Karpas-422 (cell line): ENCODE measurements at regions not wholly inside any gene's neighbourhood (a gene's known extent, or its start where the extent isn't known, plus 50 kb on each side); places are given as distances from the start of the nearest gene placed in this dataset.

Experiments used
- DNase-seq: peaks from one replicate; pipeline ENCODE4 v3.0.0-alpha.2; 2015
- H2AFZ ChIP-seq: fragments of 200-600 bp; sonication (generic); 2 replicates; pipeline ENCODE4 v1.6.1; 2014; ENCODE audit warnings: antibody characterized with exemption, low read length, mixed read lengths
- H3K27ac ChIP-seq: fragments of 200-600 bp; sonication (generic); 2 replicates; pipeline ENCODE4 v1.5.1; 2014; ENCODE audit warnings: mild to moderate bottlenecking, low read length, moderate library complexity
- H3K27me3 ChIP-seq: fragments of 200-600 bp; sonication (generic); 2 replicates; pipeline ENCODE4 v1.6.1; 2014; ENCODE audit warnings: low read length, mixed read lengths
- H3K36me3 ChIP-seq: fragments of 200-600 bp; sonication (generic); 2 replicates; pipeline ENCODE4 v1.6.1; 2014; ENCODE audit warnings: low read length, mixed read lengths; ENCODE audit not compliant: insufficient read depth
- H3K4me1 ChIP-seq: fragments of 200-600 bp; sonication (generic); 2 replicates; pipeline ENCODE4 v1.6.1; 2014; ENCODE audit warnings: mild to moderate bottlenecking, low read length, mixed read lengths
- H3K4me2 ChIP-seq: fragments of 200-600 bp; sonication (generic); 2 replicates; pipeline ENCODE4 v1.6.1; 2014; ENCODE audit warnings: low read length, low read depth, mild to moderate bottlenecking; ENCODE audit not compliant: poor library complexity, severe bottlenecking
- H3K4me3 ChIP-seq: fragments of 200-600 bp; sonication (generic); 2 replicates; pipeline ENCODE4 v1.5.1; 2014; ENCODE audit warnings: mild to moderate bottlenecking, antibody characterized with exemption, low read length, mixed read lengths
- H3K79me2 ChIP-seq: fragments of 200-600 bp; sonication (generic); 2 replicates; pipeline ENCODE4 v1.6.1; 2014; ENCODE audit warnings: mild to moderate bottlenecking, low read length, mixed read lengths
- H3K9ac ChIP-seq: fragments of 200-600 bp; sonication (generic); 2 replicates; pipeline ENCODE4 v1.6.0; 2014; ENCODE audit warnings: low read length
- H3K9me2 ChIP-seq: fragments of 200-600 bp; sonication (generic), shearing (Covaris generic); replicated peaks from 2 replicates; pipeline ENCODE4 v1.6.0; 2014; ENCODE audit warnings: mild to moderate bottlenecking, low read length, moderate library complexity; ENCODE audit not compliant: insufficient read depth
- H3K9me3 ChIP-seq: fragments of 300-700, 200-600 bp; sonication (generic); 2 replicates; pipeline ENCODE4 v1.6.1; 2014; ENCODE audit warnings: low read length, mixed read lengths
- H4K20me1 ChIP-seq: fragments of 200-600 bp; sonication (generic); 2 replicates; pipeline ENCODE4 v1.6.1; 2014; ENCODE audit warnings: mild to moderate bottlenecking, antibody characterized with exemption, low read length, low read depth; ENCODE audit not compliant: insufficient read depth

GRCh38 chr15:99857836-99858235 is 124.6 kb upstream of the LYSMD4 start:
- Histone ChIP-seq H3K4me2 (no peak overlapping the region), H3K27ac (no peak overlapping the region), H3K9me3 (no peaks in the 10 kb centered on the region)

GRCh38 chr15:99850517-99850916 is 117.3 kb upstream of the LYSMD4 start:
- Histone ChIP-seq H3K36me3 (no peaks in the 10 kb centered on the region), H3K79me2 (no peaks in the 10 kb centered on the region), H2AFZ (no peak overlapping the region), H3K4me3 (no peak overlapping the region), H3K4me2 (no peak overlapping the region), H3K4me1 (no peaks in the 10 kb centered on the region), H3K27me3 (no peaks in the 10 kb centered on the region), H3K27ac (no peak overlapping the region), H3K9ac (no peak overlapping the region), H4K20me1 (no peaks in the 10 kb centered on the region), H3K9me3 (no peaks in the 10 kb centered on the region), H3K9me2 (no peaks in the 10 kb centered on the region)
- no peak for DNase-seq

More at GRCh38 chr15:99857836-99858235, 124.6 kb upstream of the LYSMD4 start:
- DNase-seq, result peak; percentile 29
- Histone ChIP-seq H4K20me1 (no peaks in the 10 kb centered on the region), H3K9ac (no peak overlapping the region), H3K79me2 (no peaks in the 10 kb centered on the region), H3K27me3 (no peaks in the 10 kb centered on the region), H3K4me1 (no peaks in the 10 kb centered on the region), H3K9me2 (no peaks in the 10 kb centered on the region), H2AFZ (no peak overlapping the region), H3K36me3 (no peaks in the 10 kb centered on the region), H3K4me3 (no peak overlapping the region)

GRCh38 chr15:99845009-99845408 is 111.8 kb upstream of the LYSMD4 start:
- Histone ChIP-seq H3K9me3 (no peaks in the 10 kb centered on the region), H3K36me3 (no peaks in the 10 kb centered on the region), H3K79me2 (no peaks in the 10 kb centered on the region), H2AFZ (no peak overlapping the region), H3K27me3 (no peaks in the 10 kb centered on the region), H3K4me1 (no peaks in the 10 kb centered on the region), H4K20me1 (no peaks in the 10 kb centered on the region), H3K27ac (no peak overlapping the region), H3K4me3 (no peak overlapping the region), H3K9ac (no peak overlapping the region), H3K4me2 (no peak overlapping the region), H3K9me2 (no peaks in the 10 kb centered on the region)
- DNase-seq, result no peak

- Histone ChIP-seq H4K20me1 (no peaks in the 10 kb centered on the region), H3K9me2 (no peaks in the 10 kb centered on the region), H3K4me2 (no peak overlapping the region), H3K36me3 (no peaks in the 10 kb centered on the region), H3K79me2 (no peaks in the 10 kb centered on the region), H3K27me3 (no peaks in the 10 kb centered on the region), H3K4me3 (no peak overlapping the region), H3K9me3 (no peaks in the 10 kb centered on the region), H2AFZ (no peak overlapping the region), H3K9ac (no peak overlapping the region), H3K4me1 (no peaks in the 10 kb centered on the region), H3K27ac (no peak overlapping the region)
- peak; percentile 29 for DNase-seq
Observed at GRCh38 chr15:99844150-99844549, 110.9 kb upstream of the LYSMD4 start.

- H3K27ac ChIP-seq, result no peak overlapping the region
- no peaks in the 10 kb centered on the region for H3K79me2 ChIP-seq
- H3K9me2 ChIP-seq, result no peaks in the 10 kb centered on the region
- no peaks in the 10 kb centered on the region for H3K4me1 ChIP-seq
- no peaks in the 10 kb centered on the region for H3K27me3 ChIP-seq
- H4K20me1 ChIP-seq, result no peaks in the 10 kb centered on the region
- peak; percentile 23 for DNase-seq
- H3K36me3 ChIP-seq, result no peaks in the 10 kb centered on the region
- no peak overlapping the region for H3K9ac ChIP-seq
- H2AFZ ChIP-seq, result no peak overlapping the region
- H3K4me3 ChIP-seq, result no peak overlapping the region
- no peak overlapping the region for H3K4me2 ChIP-seq
- H3K9me3 ChIP-seq, result no peaks in the 10 kb centered on the region
Observed at GRCh38 chr15:99842071-99842470, 108.8 kb upstream of the LYSMD4 start.

GRCh38 chr15:99826157-99826780 is 93.0 kb upstream of the LYSMD4 start:
- H3K4me3 ChIP-seq, result no peak overlapping the region
- H3K4me1 ChIP-seq, result no peaks in the 10 kb centered on the region
- no peaks in the 10 kb centered on the region for H3K79me2 ChIP-seq
- H3K27ac ChIP-seq, result no peak overlapping the region
- H3K9me3 ChIP-seq, result no peaks in the 10 kb centered on the region
- H2AFZ ChIP-seq, result no peak overlapping the region
- H3K9me2 ChIP-seq, result no peaks in the 10 kb centered on the region
- no peaks in the 10 kb centered on the region for H4K20me1 ChIP-seq
- no peak overlapping the region for H3K4me2 ChIP-seq
- no peaks in the 10 kb centered on the region for H3K27me3 ChIP-seq
- no peak overlapping the region for H3K9ac ChIP-seq
- DNase-seq, result no peak
- no peaks in the 10 kb centered on the region for H3K36me3 ChIP-seq

GRCh38 chr15:99823346-99823745 is 90.1 kb upstream of the LYSMD4 start:
- no peak for DNase-seq
- no peak overlapping the region for H3K4me3 ChIP-seq
- no peaks in the 10 kb centered on the region for H4K20me1 ChIP-seq
- no peaks in the 10 kb centered on the region for H3K79me2 ChIP-seq
- no peaks in the 10 kb centered on the region for H3K4me1 ChIP-seq
- H3K36me3 ChIP-seq, result no peaks in the 10 kb centered on the region
- H3K9me3 ChIP-seq, result no peaks in the 10 kb centered on the region
- no peaks in the 10 kb centered on the region for H3K27me3 ChIP-seq
- H3K9me2 ChIP-seq, result no peaks in the 10 kb centered on the region
- no peak overlapping the region for H3K27ac ChIP-seq
- H3K4me2 ChIP-seq, result no peak overlapping the region
- H3K9ac ChIP-seq, result no peak overlapping the region
- no peak overlapping the region for H2AFZ ChIP-seq

GRCh38 chr15:99819981-99820718 is 86.9 kb upstream of the LYSMD4 start:
- H3K4me2 ChIP-seq, result no peak overlapping the region
- no peaks in the 10 kb centered on the region for H3K4me1 ChIP-seq
- no peaks in the 10 kb centered on the region for H3K27me3 ChIP-seq
- H3K79me2 ChIP-seq, result no peaks in the 10 kb centered on the region
- no peak overlapping the region for H3K4me3 ChIP-seq
- H3K9me2 ChIP-seq, result no peaks in the 10 kb centered on the region
- no peak for DNase-seq
- no peak overlapping the region for H3K9ac ChIP-seq
- no peaks in the 10 kb centered on the region for H3K9me3 ChIP-seq
- no peak overlapping the region for H3K27ac ChIP-seq
- H3K36me3 ChIP-seq, result no peaks in the 10 kb centered on the region
- no peaks in the 10 kb centered on the region for H4K20me1 ChIP-seq
- no peak overlapping the region for H2AFZ ChIP-seq
